ENCODE measurements at regions not wholly inside any gene's neighbourhood (a gene's known extent, or its start where the extent isn't known, plus 50 kb on each side); places are given as distances from the start of the nearest gene placed in this dataset.

DNA sequence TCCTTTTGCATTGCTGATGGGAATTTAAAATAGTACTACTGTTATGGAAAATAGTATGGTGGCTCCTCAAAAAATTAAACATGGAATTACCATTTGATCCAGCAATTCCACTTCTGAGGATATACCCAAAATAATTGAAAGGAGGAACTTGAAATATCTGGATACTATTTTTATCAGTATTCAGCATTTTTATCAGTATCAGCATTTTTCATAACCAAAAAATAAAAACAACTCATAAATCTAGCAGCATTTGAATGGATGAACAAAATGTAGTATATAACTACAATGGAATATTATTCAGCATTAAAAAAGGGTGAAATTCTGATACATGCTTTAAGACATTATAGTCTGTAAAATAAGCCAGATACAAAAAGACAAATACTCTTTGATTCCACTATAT is 763.4 kb upstream of the MAN1A1 start:
- no peaks in the 10 kb centered on the region for H3K79me2 ChIP-seq (ENCODE audit: control insufficient read depth, insufficient read depth, low read length)
- TF ChIP-seq, protein P1, sequence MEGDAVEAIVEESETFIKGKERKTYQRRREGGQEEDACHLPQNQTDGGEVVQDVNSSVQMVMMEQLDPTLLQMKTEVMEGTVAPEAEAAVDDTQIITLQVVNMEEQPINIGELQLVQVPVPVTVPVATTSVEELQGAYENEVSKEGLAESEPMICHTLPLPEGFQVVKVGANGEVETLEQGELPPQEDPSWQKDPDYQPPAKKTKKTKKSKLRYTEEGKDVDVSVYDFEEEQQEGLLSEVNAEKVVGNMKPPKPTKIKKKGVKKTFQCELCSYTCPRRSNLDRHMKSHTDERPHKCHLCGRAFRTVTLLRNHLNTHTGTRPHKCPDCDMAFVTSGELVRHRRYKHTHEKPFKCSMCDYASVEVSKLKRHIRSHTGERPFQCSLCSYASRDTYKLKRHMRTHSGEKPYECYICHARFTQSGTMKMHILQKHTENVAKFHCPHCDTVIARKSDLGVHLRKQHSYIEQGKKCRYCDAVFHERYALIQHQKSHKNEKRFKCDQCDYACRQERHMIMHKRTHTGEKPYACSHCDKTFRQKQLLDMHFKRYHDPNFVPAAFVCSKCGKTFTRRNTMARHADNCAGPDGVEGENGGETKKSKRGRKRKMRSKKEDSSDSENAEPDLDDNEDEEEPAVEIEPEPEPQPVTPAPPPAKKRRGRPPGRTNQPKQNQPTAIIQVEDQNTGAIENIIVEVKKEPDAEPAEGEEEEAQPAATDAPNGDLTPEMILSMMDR (conservative IDR thresholded peaks at IDR 0.05 in 1 of 2, IDR thresholded peaks at IDR 0.05 in 1 of 2; ENCODE audit: low read depth in 1 of 2, low read length in 2 of 2) = no peak
- TF ChIP-seq EZH2 (IDR thresholded peaks at IDR 0.05; ENCODE audit: low read length, missing control alignments) = no peak
- no peaks in the 10 kb centered on the region for H3K4me1 ChIP-seq (ENCODE audit: control insufficient read depth, extremely low read depth, insufficient read depth, low read length)
- no peaks in the 10 kb centered on the region for H3K9me3 ChIP-seq (ENCODE audit: control insufficient read depth, insufficient read depth, low read depth, low read length)
- H3K36me3 ChIP-seq (ENCODE audit: control insufficient read depth, insufficient read depth, low read length) = no peaks in the 10 kb centered on the region
- H3K4me3 ChIP-seq (replicated peaks in 1 of 4; ENCODE audit: control extremely low read depth in 1 of 4, insufficient read depth in 1 of 4, low read depth in 3 of 4, low read length in 4 of 4) = no peak overlapping the region
- no peaks in the 10 kb centered on the region for H4K20me1 ChIP-seq (ENCODE audit: control insufficient read depth, extremely low read depth, insufficient read depth, low read length)
- no peaks in the 10 kb centered on the region for H3K27me3 ChIP-seq (ENCODE audit: control insufficient read depth, insufficient read depth, low read length)
- no peak overlapping the region for H2AFZ ChIP-seq (ENCODE audit: low read length)
- no peak for DNase-seq (ENCODE audit: low read depth in 2 of 2)
- no peak overlapping the region for H3K9ac ChIP-seq (ENCODE audit: insufficient read depth, low read length)
- no peak overlapping the region for H3K4me2 ChIP-seq (ENCODE audit: extremely low read depth, insufficient read depth, low read length)
- H3K27ac ChIP-seq (ENCODE audit: insufficient read depth, low read length) = no peak overlapping the region

DNA sequence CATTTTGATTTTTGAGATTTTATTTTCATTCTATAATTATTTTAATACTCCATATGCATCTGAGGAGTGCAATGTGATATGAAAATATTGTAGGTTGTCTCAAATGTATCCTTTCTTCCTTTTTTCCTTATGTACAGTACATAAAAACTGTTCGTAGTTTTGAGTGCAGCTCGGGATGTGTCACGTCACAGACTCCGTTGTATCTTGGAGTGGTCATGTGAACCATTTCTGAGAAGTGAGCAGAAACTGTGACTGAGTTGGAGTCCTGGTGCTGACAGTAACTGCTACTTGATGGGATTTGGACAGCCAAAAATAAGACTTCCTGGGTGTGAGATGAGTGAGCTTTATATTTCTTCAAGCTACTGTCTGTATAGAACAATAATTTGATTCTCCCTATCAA is 761.4 kb upstream of the MAN1A1 start:
- TF ChIP-seq, protein P1 (conservative IDR thresholded peaks at IDR 0.05 in 1 of 2, IDR thresholded peaks at IDR 0.05 in 1 of 2; ENCODE audit: low read depth in 1 of 2, low read length in 2 of 2) = no peak
- TF ChIP-seq EZH2 (IDR thresholded peaks at IDR 0.05; ENCODE audit: low read length, missing control alignments) = no peak
- Histone ChIP-seq H3K4me3 (replicated peaks in 1 of 4; ENCODE audit: control extremely low read depth in 1 of 4, insufficient read depth in 1 of 4, low read depth in 3 of 4, low read length in 4 of 4) (no peak overlapping the region), H3K4me1 (ENCODE audit: control insufficient read depth, extremely low read depth, insufficient read depth, low read length) (no peaks in the 10 kb centered on the region), H3K27me3 (ENCODE audit: control insufficient read depth, insufficient read depth, low read length) (no peaks in the 10 kb centered on the region), H3K36me3 (ENCODE audit: control insufficient read depth, insufficient read depth, low read length) (no peaks in the 10 kb centered on the region), H4K20me1 (ENCODE audit: control insufficient read depth, extremely low read depth, insufficient read depth, low read length) (no peaks in the 10 kb centered on the region), H3K9me3 (ENCODE audit: control insufficient read depth, insufficient read depth, low read depth, low read length) (no peaks in the 10 kb centered on the region), H3K4me2 (ENCODE audit: extremely low read depth, insufficient read depth, low read length) (no peak overlapping the region), H2AFZ (ENCODE audit: low read length) (no peak overlapping the region), H3K79me2 (ENCODE audit: control insufficient read depth, insufficient read depth, low read length) (no peaks in the 10 kb centered on the region), H3K27ac (ENCODE audit: insufficient read depth, low read length) (no peak overlapping the region), H3K9ac (ENCODE audit: insufficient read depth, low read length) (no peak overlapping the region)
- no peak for DNase-seq (ENCODE audit: low read depth in 2 of 2)

DNA sequence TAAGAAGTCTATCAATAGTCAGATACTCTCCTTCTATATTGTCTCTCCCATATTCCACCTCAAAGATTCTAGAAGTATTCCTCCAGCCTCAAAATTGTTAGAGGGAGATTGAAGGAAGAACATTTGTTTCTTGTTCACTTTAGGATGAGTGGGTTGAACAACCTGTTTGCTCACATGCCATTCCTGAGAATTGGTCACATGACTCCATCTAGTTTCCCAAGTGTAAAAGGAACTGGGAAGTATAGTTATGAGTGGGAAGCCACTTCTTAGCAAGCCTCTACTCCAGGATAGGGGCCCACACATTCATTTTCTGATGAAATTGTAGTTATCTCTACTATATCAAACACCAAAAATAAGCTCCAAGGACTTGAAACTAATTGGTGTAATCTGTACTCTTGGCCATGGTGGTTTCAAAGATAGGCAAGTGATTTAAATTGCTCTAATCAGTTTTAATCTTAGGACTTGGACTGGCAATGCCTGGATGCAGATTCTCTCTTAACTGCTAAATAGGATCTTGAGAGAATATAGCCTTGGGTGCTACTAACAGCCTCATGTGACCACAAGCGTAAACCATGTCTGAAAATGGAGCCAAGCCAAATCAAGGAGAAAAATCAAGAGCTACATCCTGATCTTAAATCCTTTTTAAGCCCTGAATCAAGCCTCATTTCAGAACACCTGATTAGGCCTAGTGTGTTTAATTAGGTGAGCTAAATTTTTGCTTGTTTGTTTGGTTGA is 758.7 kb upstream of the MAN1A1 start:
- H3K4me1 ChIP-seq (ENCODE audit: control insufficient read depth, extremely low read depth, insufficient read depth, low read length) = no peaks in the 10 kb centered on the region

More for the DNA sequence above, 758.7 kb upstream of the MAN1A1 start:
- H3K9ac ChIP-seq (ENCODE audit: insufficient read depth, low read length) = no peak overlapping the region
- no peak overlapping the region for H2AFZ ChIP-seq (ENCODE audit: low read length)
- no peak overlapping the region for H3K4me2 ChIP-seq (ENCODE audit: extremely low read depth, insufficient read depth, low read length)
- no peak for DNase-seq (ENCODE audit: low read depth in 2 of 2)
- no peak for TF ChIP-seq EZH2 (IDR thresholded peaks at IDR 0.05; ENCODE audit: low read length, missing control alignments)
- TF ChIP-seq, protein P1 (conservative IDR thresholded peaks at IDR 0.05 in 1 of 2, IDR thresholded peaks at IDR 0.05 in 1 of 2; ENCODE audit: low read depth in 1 of 2, low read length in 2 of 2) = no peak
- no peaks in the 10 kb centered on the region for H3K27me3 ChIP-seq (ENCODE audit: control insufficient read depth, insufficient read depth, low read length)
- H3K79me2 ChIP-seq (ENCODE audit: control insufficient read depth, insufficient read depth, low read length) = no peaks in the 10 kb centered on the region
- no peaks in the 10 kb centered on the region for H3K36me3 ChIP-seq (ENCODE audit: control insufficient read depth, insufficient read depth, low read length)
- no peak overlapping the region for H3K27ac ChIP-seq (ENCODE audit: insufficient read depth, low read length)
- H4K20me1 ChIP-seq (ENCODE audit: control insufficient read depth, extremely low read depth, insufficient read depth, low read length) = no peaks in the 10 kb centered on the region
- H3K9me3 ChIP-seq (ENCODE audit: control insufficient read depth, insufficient read depth, low read depth, low read length) = no peaks in the 10 kb centered on the region
- H3K4me3 ChIP-seq (replicated peaks in 1 of 4; ENCODE audit: control extremely low read depth in 1 of 4, insufficient read depth in 1 of 4, low read depth in 3 of 4, low read length in 4 of 4) = no peak overlapping the region
